DND-41 (cell line): ENCODE measurements at regions not wholly inside any gene's neighbourhood (a gene's known extent, or its start where the extent isn't known, plus 50 kb on each side); places are given as distances from the start of the nearest gene placed in this dataset.

Experiments
- ATAC-seq: fragments of 200-7000 bp; cut with Tn5 transposase; 3 replicates; pipeline ENCODE4 v1.9.1; 2021; ENCODE audit warnings: low read depth; ENCODE audit not compliant: insufficient read depth
- DNase-seq: peaks from one replicate; pipeline ENCODE4 v3.0.0-alpha.2; 2020
- H2AFZ ChIP-seq: 2 replicates; pipeline ENCODE4 v1.6.0; 2012; ENCODE audit warnings: low read depth, low read length
- H3K27ac ChIP-seq: 2 replicates; pipeline ENCODE4 v1.5.1; 2012; ENCODE audit warnings: low read length, inconsistent platforms
- H3K27me3 ChIP-seq: fragments of 200-600 bp; sonication (generic); 2 replicates; pipeline ENCODE4 v1.6.0; 2012; ENCODE audit warnings: low read length, mild to moderate bottlenecking, inconsistent platforms; ENCODE audit not compliant: insufficient read depth, poor library complexity
- H3K36me3 ChIP-seq: 2 replicates; pipeline ENCODE4 v1.5.1; 2012; ENCODE audit warnings: low read length, inconsistent platforms; ENCODE audit not compliant: insufficient read depth
- H3K4me1 ChIP-seq: 2 replicates; pipeline ENCODE4 v1.5.1; 2012; ENCODE audit warnings: mild to moderate bottlenecking, low read length; ENCODE audit not compliant: insufficient read depth
- H3K4me2 ChIP-seq: 2 replicates; pipeline ENCODE4 v1.6.0; 2012; ENCODE audit warnings: mild to moderate bottlenecking, moderate library complexity, low read length, inconsistent platforms; ENCODE audit not compliant: insufficient read depth
- H3K4me3 ChIP-seq, 2 experiments: fragments of 200-600 bp in 1 of 2; shearing (Covaris generic) in 1 of 2; 2 replicates each; pipeline ENCODE4 v1.5.1; 2012 to 2016; ENCODE audit warnings: inconsistent platforms in 2 of 2, low read length in 2 of 2, mild to moderate bottlenecking in 2 of 2, low read depth in 1 of 2, moderate library complexity in 1 of 2
- H3K79me2 ChIP-seq: 2 replicates; pipeline ENCODE4 v1.6.0; 2012; ENCODE audit warnings: low read length, inconsistent platforms; ENCODE audit not compliant: insufficient read depth
- H3K9ac ChIP-seq: 2 replicates; pipeline ENCODE4 v1.6.0; 2012; ENCODE audit warnings: low read depth, mild to moderate bottlenecking, inconsistent platforms, low read length, moderate library complexity
- H3K9me3 ChIP-seq: 2 replicates; pipeline ENCODE4 v1.5.1; 2012; ENCODE audit warnings: low read length, moderate library complexity, mild to moderate bottlenecking, inconsistent platforms; ENCODE audit not compliant: insufficient read depth, severe bottlenecking
- H4K20me1 ChIP-seq: 2 replicates; pipeline ENCODE4 v1.6.0; 2012; ENCODE audit warnings: low read length; ENCODE audit not compliant: insufficient read depth
- EZH2 ChIP-seq: IDR thresholded peaks from 3 replicates; pipeline ENCODE4 v1.6.1; 2012; ENCODE audit warnings: borderline replicate concordance, low read depth, mild to moderate bottlenecking, moderate library complexity, low read length, inconsistent platforms; ENCODE audit not compliant: severe bottlenecking
- TF ChIP-seq, protein P1 (sequence below): IDR thresholded peaks from 2 replicates; pipeline ENCODE4 v1.5.1; 2012; ENCODE audit warnings: borderline replicate concordance, low read length, moderate library complexity, mild to moderate bottlenecking; ENCODE audit not compliant: poor library complexity, severe bottlenecking; ENCODE audit errors: extremely low read depth

DNA sequence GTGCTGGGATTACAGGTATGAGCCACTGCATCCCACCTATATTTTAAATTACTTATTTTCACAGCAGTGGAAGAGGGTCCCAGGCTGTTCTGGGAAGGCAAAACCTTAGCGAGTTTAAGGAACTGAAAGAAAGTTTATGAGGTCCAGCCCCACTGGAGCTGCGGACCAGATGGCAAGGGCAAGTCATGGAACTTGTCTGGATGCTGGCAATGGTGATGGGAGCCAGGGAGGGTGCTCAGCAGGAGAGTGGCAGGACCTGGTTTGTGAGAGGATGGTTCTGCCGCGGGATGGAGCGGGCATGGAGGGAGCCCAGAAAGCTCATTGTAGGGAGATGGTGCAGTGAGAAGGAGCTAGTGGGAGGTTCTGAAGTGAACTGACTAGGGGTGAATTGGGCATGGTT is 50.6 kb upstream of the SLC45A1 start:
- Histone ChIP-seq H3K79me2 (no peaks in the 10 kb centered on the region), H3K27ac (no peak overlapping the region), H3K27me3 (peaks cover 11% of the 10 kb centered on the region), H3K4me2 (no peak overlapping the region), H3K4me3 (no peak overlapping the region), H3K9me3 (no peaks in the 10 kb centered on the region), H3K9ac (no peak overlapping the region), H4K20me1 (0 out of 2 replicates have a peak, but pooled peaks cover 2% of the 10 kb centered on the region), H2AFZ (no peak overlapping the region), H3K36me3 (no peaks in the 10 kb centered on the region), H3K4me1 (no peaks in the 10 kb centered on the region)
- DNase-seq: no peak
- no peak for ATAC-seq
- no peak for TF ChIP-seq EZH2
- TF ChIP-seq, protein P1, sequence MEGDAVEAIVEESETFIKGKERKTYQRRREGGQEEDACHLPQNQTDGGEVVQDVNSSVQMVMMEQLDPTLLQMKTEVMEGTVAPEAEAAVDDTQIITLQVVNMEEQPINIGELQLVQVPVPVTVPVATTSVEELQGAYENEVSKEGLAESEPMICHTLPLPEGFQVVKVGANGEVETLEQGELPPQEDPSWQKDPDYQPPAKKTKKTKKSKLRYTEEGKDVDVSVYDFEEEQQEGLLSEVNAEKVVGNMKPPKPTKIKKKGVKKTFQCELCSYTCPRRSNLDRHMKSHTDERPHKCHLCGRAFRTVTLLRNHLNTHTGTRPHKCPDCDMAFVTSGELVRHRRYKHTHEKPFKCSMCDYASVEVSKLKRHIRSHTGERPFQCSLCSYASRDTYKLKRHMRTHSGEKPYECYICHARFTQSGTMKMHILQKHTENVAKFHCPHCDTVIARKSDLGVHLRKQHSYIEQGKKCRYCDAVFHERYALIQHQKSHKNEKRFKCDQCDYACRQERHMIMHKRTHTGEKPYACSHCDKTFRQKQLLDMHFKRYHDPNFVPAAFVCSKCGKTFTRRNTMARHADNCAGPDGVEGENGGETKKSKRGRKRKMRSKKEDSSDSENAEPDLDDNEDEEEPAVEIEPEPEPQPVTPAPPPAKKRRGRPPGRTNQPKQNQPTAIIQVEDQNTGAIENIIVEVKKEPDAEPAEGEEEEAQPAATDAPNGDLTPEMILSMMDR: no peak

DNA sequence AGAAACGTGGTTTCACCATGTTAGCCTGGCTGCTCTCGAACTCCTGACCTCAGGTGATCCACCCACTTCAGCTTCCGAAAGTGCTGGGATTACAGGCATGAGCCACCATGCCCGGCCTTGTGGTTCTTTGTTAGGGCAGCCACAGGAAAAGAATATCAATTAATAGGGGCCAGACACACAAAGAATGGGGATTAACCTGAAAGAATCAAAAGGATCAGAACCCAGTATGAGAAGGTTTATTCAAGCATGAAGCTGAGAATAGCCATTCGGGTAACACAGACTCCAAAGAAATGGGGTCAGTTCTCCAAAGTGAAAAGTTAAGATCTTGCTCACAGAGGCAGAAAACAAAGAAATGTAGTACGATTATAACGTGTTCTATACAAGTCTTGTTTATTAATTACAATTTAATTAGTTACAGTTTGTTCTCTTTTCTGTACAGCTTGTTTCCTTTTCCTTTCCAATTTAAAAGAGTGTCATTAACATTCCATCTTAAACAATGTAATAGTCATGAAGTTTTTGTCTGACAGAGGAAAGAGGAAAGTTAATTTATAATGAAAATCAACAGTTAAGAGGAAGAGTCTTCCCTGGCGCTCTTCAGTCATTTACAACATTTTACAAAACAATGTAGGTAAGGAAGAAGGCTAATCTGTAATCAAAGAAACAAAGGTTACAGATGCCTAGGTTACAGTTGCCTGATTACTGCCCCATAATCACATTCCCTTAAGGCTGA is 51.3 kb upstream of the SLC45A1 start:
- peaks cover 11% of the 10 kb centered on the region for H3K27me3 ChIP-seq
- H4K20me1 ChIP-seq: no peaks in the 10 kb centered on the region
- H3K79me2 ChIP-seq: no peaks in the 10 kb centered on the region
- H3K9ac ChIP-seq: no peak overlapping the region
- no peak for ATAC-seq
- H3K9me3 ChIP-seq: no peaks in the 10 kb centered on the region
- no peak for TF ChIP-seq EZH2
- TF ChIP-seq, protein P1: no peak
- no peaks in the 10 kb centered on the region for H3K4me1 ChIP-seq
- H3K36me3 ChIP-seq: no peaks in the 10 kb centered on the region
- no peak overlapping the region for H3K4me2 ChIP-seq
- H3K4me3 ChIP-seq: no peak overlapping the region
- no peak overlapping the region for H3K27ac ChIP-seq
- no peak for DNase-seq
- H2AFZ ChIP-seq: no peak overlapping the region

DNA sequence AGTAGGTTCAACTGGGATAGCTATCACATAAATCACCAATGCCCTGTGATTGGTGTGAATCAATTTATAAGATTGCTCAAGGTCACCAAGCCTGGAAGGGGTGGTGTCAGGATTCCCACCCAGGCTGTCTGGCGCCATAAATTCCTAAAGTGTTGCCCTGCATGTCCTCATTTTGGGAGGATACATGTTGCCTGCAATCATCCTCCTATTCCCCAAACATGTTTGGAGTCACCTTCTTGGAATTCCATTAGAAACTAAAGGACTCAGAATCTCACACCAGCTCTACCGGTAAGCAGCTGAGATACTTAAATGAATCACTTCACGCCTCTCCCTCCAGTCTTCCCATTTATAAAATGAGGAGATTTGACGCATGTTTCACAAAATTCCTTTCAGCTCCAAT is 54.1 kb upstream of the SLC45A1 start:
- H3K4me3 ChIP-seq: no peak overlapping the region
- TF ChIP-seq EZH2: no peak
- TF ChIP-seq, protein P1: no peak
- no peaks in the 10 kb centered on the region for H3K36me3 ChIP-seq
- H3K9ac ChIP-seq: no peak overlapping the region
- H3K4me1 ChIP-seq: no peaks in the 10 kb centered on the region
- H4K20me1 ChIP-seq: no peaks in the 10 kb centered on the region
- no peak for DNase-seq
- H3K9me3 ChIP-seq: no peaks in the 10 kb centered on the region
- no peaks in the 10 kb centered on the region for H3K79me2 ChIP-seq
- H3K4me2 ChIP-seq: no peak overlapping the region
- H2AFZ ChIP-seq: no peak overlapping the region
- H3K27ac ChIP-seq: no peak overlapping the region
- H3K27me3 ChIP-seq: peaks cover 8% of the 10 kb centered on the region
- ATAC-seq: no peak
